ENCODE measurements at regions not wholly inside any gene's neighbourhood (a gene's known extent, or its start where the extent isn't known, plus 50 kb on each side); places are given as distances from the start of the nearest gene placed in this dataset.

GRCh38 chr5:125826214-125826613 lies 597.0 kb upstream of the GRAMD2B start:
- Mint-ChIP-seq H3K4me3 (ENCODE audit: low read depth, unreplicated experiment) (no peak overlapping the region), H3K4me1 (ENCODE audit: low read depth, unreplicated experiment) (no peaks in the 10 kb centered on the region), H3K36me3 (ENCODE audit: insufficient read depth, unreplicated experiment) (no peaks in the 10 kb centered on the region), H3K9me3 (ENCODE audit: low read depth, unreplicated experiment) (peaks cover 4% of the 10 kb centered on the region), H3K27ac (ENCODE audit: unreplicated experiment) (no peak overlapping the region), H3K27me3 (ENCODE audit: unreplicated experiment) (no peaks in the 10 kb centered on the region)
- intact Hi-C loops (cut with micrococcal nuclease; ENCODE audit: unreplicated experiment): no loop called here
- no peak for TF ChIP-seq CTCF (IDR thresholded peaks at IDR 0.05; ENCODE audit: unreplicated experiment)
- CTCF ChIA-PET: no interaction called here
- DNase-seq: no peak
- BruUV-seq (replicated peaks): no TSS peak

- intact Hi-C loops (cut with micrococcal nuclease; ENCODE audit: unreplicated experiment): no loop called here
- CTCF ChIA-PET: no interaction called here
- no TSS peak for BruUV-seq (replicated peaks)
Measured at GRCh38 chr5:125829349-125829748, 593.9 kb upstream of the GRAMD2B start.

DNA sequence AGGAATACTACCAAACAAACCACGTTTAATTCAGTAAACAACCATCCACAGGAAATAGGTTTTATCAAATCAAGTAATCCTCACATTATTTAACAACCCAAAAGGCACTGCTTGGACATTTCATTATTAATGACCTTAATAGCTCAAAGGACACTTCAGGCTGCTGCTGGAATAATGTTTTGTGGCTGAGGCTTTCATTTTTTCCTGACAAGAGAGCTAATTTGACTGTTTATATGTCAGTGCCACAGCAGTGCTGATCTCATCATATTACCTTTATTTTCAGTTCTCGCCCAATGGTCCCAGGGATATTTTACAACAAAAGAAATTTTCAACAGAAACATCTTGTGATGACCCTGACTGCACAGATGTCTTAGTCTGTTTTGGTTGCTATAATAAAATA lies 589.8 kb upstream of the GRAMD2B start:
- BruUV-seq (replicated peaks): no TSS peak
- Mint-ChIP-seq H3K4me3 (ENCODE audit: low read depth, unreplicated experiment) (no peak overlapping the region), H3K4me1 (ENCODE audit: low read depth, unreplicated experiment) (peaks cover 9% of the 10 kb centered on the region), H3K27ac (ENCODE audit: unreplicated experiment) (no peak overlapping the region), H3K36me3 (ENCODE audit: insufficient read depth, unreplicated experiment) (no peaks in the 10 kb centered on the region), H3K27me3 (ENCODE audit: unreplicated experiment) (no peaks in the 10 kb centered on the region), H3K9me3 (ENCODE audit: low read depth, unreplicated experiment) (peaks cover 4% of the 10 kb centered on the region)
- CTCF ChIA-PET: interaction anchor here (0.8 kb wide), 1 partner anchor 422 kb away, joined by 3 read pairs; no protein-coding TSS in a partner anchor
- no peak for TF ChIP-seq CTCF (IDR thresholded peaks at IDR 0.05; ENCODE audit: unreplicated experiment)
- intact Hi-C loops (cut with micrococcal nuclease; ENCODE audit: unreplicated experiment): loop anchor here (10.0 kb wide), 2 partner anchors 1089 to 1179 kb away; partner anchors contain the start of gene ZNF608
- no peak for DNase-seq

More at GRCh38 chr5:125829349-125829748, 593.9 kb upstream of the GRAMD2B start:
- Mint-ChIP-seq H3K27me3 (ENCODE audit: unreplicated experiment) (no peaks in the 10 kb centered on the region), H3K9me3 (ENCODE audit: low read depth, unreplicated experiment) (peaks cover 4% of the 10 kb centered on the region), H3K27ac (ENCODE audit: unreplicated experiment) (no peak overlapping the region), H3K36me3 (ENCODE audit: insufficient read depth, unreplicated experiment) (no peaks in the 10 kb centered on the region), H3K4me3 (ENCODE audit: low read depth, unreplicated experiment) (no peak overlapping the region), H3K4me1 (ENCODE audit: low read depth, unreplicated experiment) (no peaks in the 10 kb centered on the region)
- no peak for TF ChIP-seq CTCF (IDR thresholded peaks at IDR 0.05; ENCODE audit: unreplicated experiment)
- no peak for DNase-seq

GRCh38 chr5:125834438-125835115 lies 588.6 kb upstream of the GRAMD2B start:
- Mint-ChIP-seq H3K27ac (ENCODE audit: unreplicated experiment) (no peak overlapping the region), H3K36me3 (ENCODE audit: insufficient read depth, unreplicated experiment) (no peaks in the 10 kb centered on the region), H3K27me3 (ENCODE audit: unreplicated experiment) (no peaks in the 10 kb centered on the region), H3K9me3 (ENCODE audit: low read depth, unreplicated experiment) (peaks cover 4% of the 10 kb centered on the region), H3K4me1 (ENCODE audit: low read depth, unreplicated experiment) (peaks cover 9% of the 10 kb centered on the region), H3K4me3 (ENCODE audit: low read depth, unreplicated experiment) (no peak overlapping the region)
- no TSS peak for BruUV-seq (replicated peaks)
- CTCF ChIA-PET: interaction anchor here (0.7 to 1.9 kb wide), 5 partner anchors 15 to 1804 kb away, joined by 3 to 11 read pairs (median 4); no protein-coding TSS in a partner anchor
- no peak for TF ChIP-seq CTCF (IDR thresholded peaks at IDR 0.05; ENCODE audit: unreplicated experiment)
- no peak for DNase-seq
- intact Hi-C loops (cut with micrococcal nuclease; ENCODE audit: unreplicated experiment): loop anchor here (1.0 to 10.0 kb wide), 3 partner anchors 422 to 1180 kb away; partner anchors contain the start of gene ZNF608
